Hepatocyte (in vitro differentiated cells): ENCODE measurements at regions not wholly inside any gene's neighbourhood (a gene's known extent, or its start where the extent isn't known, plus 50 kb on each side); places are given as distances from the start of the nearest gene placed in this dataset.

Source experiments
- DNase-seq: peaks from one replicate; pipeline ENCODE4 v3.0.0-alpha.2; 2016; ENCODE audit warnings: low spot score
- H2AFZ ChIP-seq: fragments of 200-600 bp; sonication (generic); 2 replicates; pipeline ENCODE4 v1.6.0; 2016; ENCODE audit warnings: antibody characterized with exemption, mild to moderate bottlenecking
- H3K27ac ChIP-seq: fragments of 200-600 bp; sonication (generic); 2 replicates; pipeline ENCODE4 v1.5.1; 2016; ENCODE audit warnings: mild to moderate bottlenecking
- H3K27me3 ChIP-seq: fragments of 200-600 bp; sonication (generic); 2 replicates; pipeline ENCODE4 v1.6.1; 2016
- H3K36me3 ChIP-seq: fragments of 200-600 bp; sonication (generic); replicated peaks from 2 replicates; pipeline ENCODE4 v1.5.1; 2016; ENCODE audit warnings: low read depth; ENCODE audit not compliant: insufficient read depth
- H3K4me1 ChIP-seq: fragments of 200-600 bp; sonication (generic); 2 replicates; pipeline ENCODE4 v1.5.1; 2016; ENCODE audit warnings: mild to moderate bottlenecking, moderate library complexity; ENCODE audit not compliant: insufficient read depth
- H3K4me2 ChIP-seq: fragments of 200-600 bp; sonication (generic); 2 replicates; pipeline ENCODE4 v1.6.0; 2016
- H3K4me3 ChIP-seq: fragments of 200-600 bp; sonication (generic); 2 replicates; pipeline ENCODE4 v1.5.1; 2016; ENCODE audit warnings: mild to moderate bottlenecking
- H3K79me2 ChIP-seq: fragments of 200-600 bp; sonication (generic); 2 replicates; pipeline ENCODE4 v1.6.0; 2017; ENCODE audit warnings: mild to moderate bottlenecking
- H3K9me2 ChIP-seq: fragments of 200-600 bp; sonication (generic); replicated peaks from 2 replicates; pipeline ENCODE4 v1.6.0; 2017; ENCODE audit warnings: mild to moderate bottlenecking; ENCODE audit not compliant: insufficient read depth
- H3K9me3 ChIP-seq: fragments of 200-600 bp; sonication (generic); 2 replicates; pipeline ENCODE4 v1.5.1; 2016; ENCODE audit warnings: low read depth, mild to moderate bottlenecking
- H4K20me1 ChIP-seq: fragments of 200-600 bp; sonication (generic); 2 replicates; pipeline ENCODE4 v1.6.0; 2016; ENCODE audit warnings: mild to moderate bottlenecking; ENCODE audit not compliant: insufficient read depth, poor library complexity, severe bottlenecking
- EZH2 ChIP-seq: fragments of 200-600 bp; sonication (generic); IDR thresholded peaks from 2 replicates; pipeline ENCODE4 v1.6.1; 2016; ENCODE audit warnings: antibody characterized with exemption, mild to moderate bottlenecking, borderline replicate concordance
- EZH2phosphoT487 ChIP-seq: fragments of 200-600 bp; sonication (generic); IDR thresholded peaks from one replicate; pipeline ENCODE4 v1.6.1; 2018; ENCODE audit warnings: antibody characterized with exemption, mild to moderate bottlenecking, low read depth, moderate library complexity; ENCODE audit not compliant: unreplicated experiment, severe bottlenecking
- WGBS: methylation state at CpG from one replicate; pipeline ENCODE4 v1.1.6; 2016; ENCODE audit warnings: low lambda C conversion rate; ENCODE audit errors: missing lambda C conversion rate; 5-methylcytosine and 5-hydroxymethylcytosine counted together
- TF ChIP-seq, protein P1 (sequence below): fragments of 200-600 bp; sonication (generic); IDR thresholded peaks from 2 replicates; pipeline ENCODE4 v1.5.1; 2016; ENCODE audit warnings: antibody characterized with exemption, mild to moderate bottlenecking; ENCODE audit not compliant: poor library complexity

- H2AFZ ChIP-seq, result peak overlapping the region; percentile 10
- TF ChIP-seq EZH2phosphoT487 (no peak), EZH2 (no peak)
- TF ChIP-seq, protein P1, sequence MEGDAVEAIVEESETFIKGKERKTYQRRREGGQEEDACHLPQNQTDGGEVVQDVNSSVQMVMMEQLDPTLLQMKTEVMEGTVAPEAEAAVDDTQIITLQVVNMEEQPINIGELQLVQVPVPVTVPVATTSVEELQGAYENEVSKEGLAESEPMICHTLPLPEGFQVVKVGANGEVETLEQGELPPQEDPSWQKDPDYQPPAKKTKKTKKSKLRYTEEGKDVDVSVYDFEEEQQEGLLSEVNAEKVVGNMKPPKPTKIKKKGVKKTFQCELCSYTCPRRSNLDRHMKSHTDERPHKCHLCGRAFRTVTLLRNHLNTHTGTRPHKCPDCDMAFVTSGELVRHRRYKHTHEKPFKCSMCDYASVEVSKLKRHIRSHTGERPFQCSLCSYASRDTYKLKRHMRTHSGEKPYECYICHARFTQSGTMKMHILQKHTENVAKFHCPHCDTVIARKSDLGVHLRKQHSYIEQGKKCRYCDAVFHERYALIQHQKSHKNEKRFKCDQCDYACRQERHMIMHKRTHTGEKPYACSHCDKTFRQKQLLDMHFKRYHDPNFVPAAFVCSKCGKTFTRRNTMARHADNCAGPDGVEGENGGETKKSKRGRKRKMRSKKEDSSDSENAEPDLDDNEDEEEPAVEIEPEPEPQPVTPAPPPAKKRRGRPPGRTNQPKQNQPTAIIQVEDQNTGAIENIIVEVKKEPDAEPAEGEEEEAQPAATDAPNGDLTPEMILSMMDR, result no peak
- H3K27me3 ChIP-seq, result no peaks in the 10 kb centered on the region
- H3K4me2 ChIP-seq, result no peak overlapping the region
- H3K9me2 ChIP-seq, result no peaks in the 10 kb centered on the region
- no peak overlapping the region for H3K4me3 ChIP-seq
- DNase-seq, result peak; percentile 40
- H3K9me3 ChIP-seq, result no peaks in the 10 kb centered on the region
- no peaks in the 10 kb centered on the region for H4K20me1 ChIP-seq
- WGBS, result 27% methylated on average over 2 of the region's 2 CpGs
- no peaks in the 10 kb centered on the region for H3K36me3 ChIP-seq
- peak overlapping the region; percentile 35 for H3K27ac ChIP-seq
- H3K79me2 ChIP-seq, result no peaks in the 10 kb centered on the region
- no peaks in the 10 kb centered on the region for H3K4me1 ChIP-seq
These were observed 195.9 kb upstream of the PARP11 start for GRCh38 chr12:4068981-4069669.

- H3K27me3 ChIP-seq, result no peaks in the 10 kb centered on the region
- H3K4me3 ChIP-seq, result no peak overlapping the region
- H3K4me2 ChIP-seq, result no peak overlapping the region
- no peaks in the 10 kb centered on the region for H3K9me3 ChIP-seq
- WGBS, result 95% methylated on average over 5 of the region's 5 CpGs
- TF ChIP-seq, protein P1, result no peak
- TF ChIP-seq EZH2phosphoT487 (no peak), EZH2 (no peak)
- no peak overlapping the region for H3K27ac ChIP-seq
- no peaks in the 10 kb centered on the region for H3K9me2 ChIP-seq
- no peaks in the 10 kb centered on the region for H3K4me1 ChIP-seq
- DNase-seq, result no peak
- no peaks in the 10 kb centered on the region for H3K36me3 ChIP-seq
- H4K20me1 ChIP-seq, result no peaks in the 10 kb centered on the region
- H2AFZ ChIP-seq, result no peak overlapping the region
- H3K79me2 ChIP-seq, result no peaks in the 10 kb centered on the region
These were observed 190.8 kb upstream of the PARP11 start for GRCh38 chr12:4064008-4064407.

- no peak overlapping the region for H3K27ac ChIP-seq
- no peaks in the 10 kb centered on the region for H3K9me2 ChIP-seq
- WGBS, result 96% methylated on average over 7 of the region's 7 CpGs
- H3K4me3 ChIP-seq, result no peak overlapping the region
- no peak for TF ChIP-seq EZH2phosphoT487
- TF ChIP-seq, protein P1, result no peak
- no peak for TF ChIP-seq EZH2
- no peaks in the 10 kb centered on the region for H3K9me3 ChIP-seq
- no peaks in the 10 kb centered on the region for H3K4me1 ChIP-seq
- H3K27me3 ChIP-seq, result no peaks in the 10 kb centered on the region
- H3K79me2 ChIP-seq, result no peaks in the 10 kb centered on the region
- no peak overlapping the region for H3K4me2 ChIP-seq
- H4K20me1 ChIP-seq, result no peaks in the 10 kb centered on the region
- H2AFZ ChIP-seq, result no peak overlapping the region
- H3K36me3 ChIP-seq, result no peaks in the 10 kb centered on the region
- no peak for DNase-seq
These were observed 186.8 kb upstream of the PARP11 start for GRCh38 chr12:4059898-4060568.
